Suprapubic skin (tissue), 4 donors: ENCODE measurements at regions not wholly inside any gene's neighbourhood (a gene's known extent, or its start where the extent isn't known, plus 50 kb on each side); places are given as distances from the start of the nearest gene placed in this dataset.

Experiments
- POLR2A ChIP-seq, 2 donors: fragments of 450-650 bp; IDR thresholded peaks; one replicate each; pipeline ENCODE4 v1.6.1; 2017; ENCODE audit warnings: antibody characterized with exemption in 2 of 2, mild to moderate bottlenecking in 2 of 2, moderate library complexity in 2 of 2
- POLR2AphosphoS5 ChIP-seq, 3 donors: sonication (generic); formaldehyde crosslinking; IDR thresholded peaks; one replicate each; pipeline ENCODE4 v1.6.1; 2017; ENCODE audit warnings: antibody characterized with exemption in 3 of 3
- TF ChIP-seq, protein P1 (sequence below), 2 donors: fragments of 200-600 bp in 1 of 2; fragments of 450-650 bp in 1 of 2; sonication (generic) in 1 of 2; IDR thresholded peaks; one replicate each; pipeline ENCODE4 v1.5.1; 2016 to 2019; ENCODE audit warnings: antibody characterized with exemption in 2 of 2, mild to moderate bottlenecking in 1 of 2, moderate library complexity in 1 of 2

- no peak for TF ChIP-seq POLR2A (IDR thresholded peaks at IDR 0.05)
- TF ChIP-seq, protein P1, sequence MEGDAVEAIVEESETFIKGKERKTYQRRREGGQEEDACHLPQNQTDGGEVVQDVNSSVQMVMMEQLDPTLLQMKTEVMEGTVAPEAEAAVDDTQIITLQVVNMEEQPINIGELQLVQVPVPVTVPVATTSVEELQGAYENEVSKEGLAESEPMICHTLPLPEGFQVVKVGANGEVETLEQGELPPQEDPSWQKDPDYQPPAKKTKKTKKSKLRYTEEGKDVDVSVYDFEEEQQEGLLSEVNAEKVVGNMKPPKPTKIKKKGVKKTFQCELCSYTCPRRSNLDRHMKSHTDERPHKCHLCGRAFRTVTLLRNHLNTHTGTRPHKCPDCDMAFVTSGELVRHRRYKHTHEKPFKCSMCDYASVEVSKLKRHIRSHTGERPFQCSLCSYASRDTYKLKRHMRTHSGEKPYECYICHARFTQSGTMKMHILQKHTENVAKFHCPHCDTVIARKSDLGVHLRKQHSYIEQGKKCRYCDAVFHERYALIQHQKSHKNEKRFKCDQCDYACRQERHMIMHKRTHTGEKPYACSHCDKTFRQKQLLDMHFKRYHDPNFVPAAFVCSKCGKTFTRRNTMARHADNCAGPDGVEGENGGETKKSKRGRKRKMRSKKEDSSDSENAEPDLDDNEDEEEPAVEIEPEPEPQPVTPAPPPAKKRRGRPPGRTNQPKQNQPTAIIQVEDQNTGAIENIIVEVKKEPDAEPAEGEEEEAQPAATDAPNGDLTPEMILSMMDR (IDR thresholded peaks at IDR 0.05), result no peak
- TF ChIP-seq POLR2AphosphoS5 (IDR thresholded peaks at IDR 0.05), result no peak
Observed at GRCh38 chr4:31748382-31748781, 1028.2 kb downstream of the PCDH7 start.
